H9 (cell line): ENCODE measurements at regions not wholly inside any gene's neighbourhood (a gene's known extent, or its start where the extent isn't known, plus 50 kb on each side); places are given as distances from the start of the nearest gene placed in this dataset.

ENCODE experiments used
- DNase-seq: peaks from one replicate; pipeline ENCODE4 v3.0.0-alpha.2; 2017
- H2AFZ ChIP-seq: one replicate; pipeline ENCODE4 v1.6.1; 2013; ENCODE audit warnings: mild to moderate bottlenecking, low read length, control low read depth, moderate library complexity
- H2AK5ac ChIP-seq: 2 replicates; pipeline ENCODE4 v1.6.1; 2013; ENCODE audit warnings: low read length, control low read depth, mixed read lengths; ENCODE audit not compliant: insufficient read length
- H2BK120ac ChIP-seq: one replicate; pipeline ENCODE4 v1.6.1; 2013; ENCODE audit warnings: low read depth, mild to moderate bottlenecking, low read length, control low read depth, inconsistent platforms; ENCODE audit not compliant: poor library complexity, severe bottlenecking
- H2BK12ac ChIP-seq: 2 replicates; pipeline ENCODE4 v1.6.1; 2013; ENCODE audit warnings: low read length, control low read depth, mixed read lengths, low read depth; ENCODE audit not compliant: insufficient read length
- H2BK15ac ChIP-seq: 2 replicates; pipeline ENCODE4 v1.6.1; 2013; ENCODE audit warnings: low read depth, low read length, control low read depth
- H2BK20ac ChIP-seq: one replicate; pipeline ENCODE4 v1.6.1; 2013; ENCODE audit warnings: low read depth, mild to moderate bottlenecking, low read length, control low read depth, inconsistent platforms; ENCODE audit not compliant: poor library complexity, severe bottlenecking
- H2BK5ac ChIP-seq: 2 replicates; pipeline ENCODE4 v1.6.1; 2013; ENCODE audit warnings: low read length, control low read depth, mixed read lengths; ENCODE audit not compliant: insufficient read length
- H3K14ac ChIP-seq: 2 replicates; pipeline ENCODE4 v1.6.1; 2013; ENCODE audit warnings: low read length, control low read depth; ENCODE audit not compliant: insufficient read depth
- H3K18ac ChIP-seq: 2 replicates; pipeline ENCODE4 v1.6.1; 2013; ENCODE audit warnings: low read depth, mild to moderate bottlenecking, mixed read lengths, low read length, control low read depth; ENCODE audit not compliant: insufficient read length
- H3K23ac ChIP-seq: 2 replicates; pipeline ENCODE4 v1.6.1; 2013; ENCODE audit warnings: low read length, control low read depth, mixed read lengths, low read depth; ENCODE audit not compliant: insufficient read length
- H3K23me2 ChIP-seq: 2 replicates; pipeline ENCODE4 v1.6.1; 2013; ENCODE audit warnings: low read depth, mild to moderate bottlenecking, mixed read lengths, low read length, control low read depth; ENCODE audit not compliant: insufficient read length, poor library complexity, severe bottlenecking
- H3K27ac ChIP-seq: 2 replicates; pipeline ENCODE4 v1.5.1; 2013; ENCODE audit warnings: low read length, control low read depth, mixed read lengths, low read depth; ENCODE audit not compliant: insufficient read length
- H3K27me3 ChIP-seq: 2 replicates; pipeline ENCODE4 v1.6.1; 2013; ENCODE audit warnings: low read length, control low read depth, inconsistent platforms; ENCODE audit not compliant: insufficient read depth
- H3K4ac ChIP-seq: 2 replicates; pipeline ENCODE4 v1.6.1; 2013; ENCODE audit warnings: low read depth, mild to moderate bottlenecking, control low read depth, inconsistent platforms, low read length, moderate library complexity
- H3K4me1 ChIP-seq: 2 replicates; pipeline ENCODE4 v1.6.1; 2013; ENCODE audit warnings: low read length, control low read depth, inconsistent platforms; ENCODE audit not compliant: insufficient read depth
- H3K4me2 ChIP-seq: 2 replicates; pipeline ENCODE4 v1.6.1; 2013; ENCODE audit warnings: low read length, control low read depth, mixed read lengths; ENCODE audit not compliant: insufficient read length, insufficient read depth
- H3K56ac ChIP-seq: 2 replicates; pipeline ENCODE4 v1.6.1; 2013; ENCODE audit warnings: low read depth, mild to moderate bottlenecking, mixed read lengths, low read length, control low read depth; ENCODE audit not compliant: insufficient read length
- H3K79me1 ChIP-seq: 2 replicates; pipeline ENCODE4 v1.6.1; 2013; ENCODE audit warnings: low read depth, mild to moderate bottlenecking, moderate library complexity, low read length, control low read depth, inconsistent platforms; ENCODE audit not compliant: insufficient read depth, poor library complexity, severe bottlenecking
- H3K79me2 ChIP-seq: 2 replicates; pipeline ENCODE4 v1.6.1; 2013; ENCODE audit warnings: low read length, control low read depth, inconsistent platforms; ENCODE audit not compliant: insufficient read depth
- H3K9ac ChIP-seq: 2 replicates; pipeline ENCODE4 v1.6.1; 2013; ENCODE audit warnings: low read length, control low read depth, mixed read lengths; ENCODE audit not compliant: insufficient read length; ENCODE audit errors: extremely low read depth
- H3K9me3 ChIP-seq: one replicate; pipeline ENCODE4 v1.6.1; 2013; ENCODE audit warnings: low read depth, low read length, inconsistent platforms; ENCODE audit not compliant: control insufficient read depth
- H3T11ph ChIP-seq: one replicate; pipeline ENCODE4 v1.6.1; 2013; ENCODE audit warnings: mild to moderate bottlenecking, low read length, control low read depth, inconsistent platforms
- H4K20me1 ChIP-seq: one replicate; pipeline ENCODE4 v1.6.1; 2013; ENCODE audit not compliant: control insufficient read depth, insufficient read length, insufficient read depth
- H4K5ac ChIP-seq: 2 replicates; pipeline ENCODE4 v1.6.1; 2013; ENCODE audit warnings: low read depth, mild to moderate bottlenecking, mixed read lengths, low read length, control low read depth; ENCODE audit not compliant: insufficient read length
- H4K8ac ChIP-seq: replicated peaks from 2 replicates; pipeline ENCODE4 v1.6.1; 2013; ENCODE audit warnings: low read length, control low read depth, mixed read lengths, low read depth; ENCODE audit not compliant: insufficient read length
- H4K91ac ChIP-seq: 2 replicates; pipeline ENCODE4 v1.6.1; 2013; ENCODE audit warnings: low read depth, mild to moderate bottlenecking, moderate library complexity, mixed read lengths, low read length, control low read depth; ENCODE audit not compliant: insufficient read length
- H3K27ac Mint-ChIP-seq, 3 experiments: 2 replicates in 2 of 3; 3 replicates in 1 of 3; pipeline ENCODE4 v1.8.0; 2020 to 2021; ENCODE audit warnings: mixed read lengths in 3 of 3, mild to moderate bottlenecking in 1 of 3, moderate library complexity in 1 of 3
- H3K27me3 Mint-ChIP-seq: 2 replicates; pipeline ENCODE4 v1.8.0; 2021; ENCODE audit warnings: low read depth, mild to moderate bottlenecking, moderate library complexity, mixed read lengths
- H3K36me3 Mint-ChIP-seq, 3 experiments: 2 replicates in 2 of 3; 3 replicates in 1 of 3; pipeline ENCODE4 v1.8.0; 2020 to 2021; ENCODE audit warnings: low read depth in 3 of 3, mixed read lengths in 3 of 3; ENCODE audit not compliant: insufficient read depth in 1 of 3
- H3K4me1 Mint-ChIP-seq, 2 experiments: 2 replicates each; pipeline ENCODE4 v1.8.0; 2020; ENCODE audit warnings: mixed read lengths in 2 of 2
- H3K4me3 Mint-ChIP-seq, 2 experiments: 2 replicates in 1 of 2; 3 replicates in 1 of 2; pipeline ENCODE4 v1.8.0; 2020 to 2021; ENCODE audit warnings: mild to moderate bottlenecking in 2 of 2, mixed read lengths in 2 of 2, moderate library complexity in 1 of 2
- H3K9me3 Mint-ChIP-seq, 2 experiments: 2 replicates in 1 of 2; 3 replicates in 1 of 2; pipeline ENCODE4 v1.8.0; 2020; ENCODE audit warnings: mild to moderate bottlenecking in 2 of 2, mixed read lengths in 2 of 2, moderate library complexity in 1 of 2
- WGBS: extraction: QIAGEN DNeasy Blood & Tissue Kit; methylation state at CpG from one replicate; pipeline ENCODE4 v1.1.7; 2013; ENCODE audit warnings: missing lambda C conversion rate, low lambda C conversion rate, mixed read lengths; ENCODE audit not compliant: insufficient read length; ENCODE audit errors: extremely low coverage; 5-methylcytosine and 5-hydroxymethylcytosine counted together
- TF ChIP-seq, protein P1 (sequence below): fragments of 200-600 bp; sonication (generic); conservative IDR thresholded peaks from 3 replicates; pipeline ENCODE4 v1.8.0; 2021; ENCODE audit warnings: antibody characterized with exemption, mild to moderate bottlenecking

GRCh38 chr12:62146318-62146717, 113.9 kb upstream of the USP15 start:
- no CpG with 5 or more reads among the region's 3 CpGs for WGBS

More at GRCh38 chr12:62146318-62146717, 113.9 kb upstream of the USP15 start:
- Mint-ChIP-seq H3K36me3 (peaks cover 0 to 2% (median 0%) of the 10 kb centered on the region in 3 experiments; a peak in 1 of 7 replicates), H3K27me3 (no peaks in the 10 kb centered on the region), H3K4me1 (0 out of 4 replicates have a peak, but pooled peaks cover 0 to 2% of the 10 kb centered on the region in 2 experiments), H3K9me3 (no peaks in the 10 kb centered on the region; a peak in 1 of 5 replicates), H3K4me3 (no peak overlapping the region), H3K27ac (no peak overlapping the region)
- no peak overlapping the region for H3K23ac ChIP-seq
- no peak overlapping the region for H2AK5ac ChIP-seq
- no peak overlapping the region for H4K8ac ChIP-seq
- H3K4ac ChIP-seq = no peak overlapping the region
- H2BK5ac ChIP-seq = no peak overlapping the region
- H2BK120ac ChIP-seq = no peak overlapping the region
- H2BK12ac ChIP-seq = no peak overlapping the region
- H3K4me1 ChIP-seq = no peaks in the 10 kb centered on the region
- no peak overlapping the region for H3K9ac ChIP-seq
- H3K79me2 ChIP-seq = no peaks in the 10 kb centered on the region
- no peak overlapping the region for H2BK20ac ChIP-seq
- H4K20me1 ChIP-seq = no peaks in the 10 kb centered on the region
- no peak for DNase-seq
- no peak overlapping the region for H3K18ac ChIP-seq
- no peaks in the 10 kb centered on the region for H3K79me1 ChIP-seq
- H3K23me2 ChIP-seq = no peaks in the 10 kb centered on the region
- no peaks in the 10 kb centered on the region for H3K9me3 ChIP-seq
- H3K14ac ChIP-seq = no peak overlapping the region
- no peak overlapping the region for H3K4me2 ChIP-seq
- TF ChIP-seq, protein P1, sequence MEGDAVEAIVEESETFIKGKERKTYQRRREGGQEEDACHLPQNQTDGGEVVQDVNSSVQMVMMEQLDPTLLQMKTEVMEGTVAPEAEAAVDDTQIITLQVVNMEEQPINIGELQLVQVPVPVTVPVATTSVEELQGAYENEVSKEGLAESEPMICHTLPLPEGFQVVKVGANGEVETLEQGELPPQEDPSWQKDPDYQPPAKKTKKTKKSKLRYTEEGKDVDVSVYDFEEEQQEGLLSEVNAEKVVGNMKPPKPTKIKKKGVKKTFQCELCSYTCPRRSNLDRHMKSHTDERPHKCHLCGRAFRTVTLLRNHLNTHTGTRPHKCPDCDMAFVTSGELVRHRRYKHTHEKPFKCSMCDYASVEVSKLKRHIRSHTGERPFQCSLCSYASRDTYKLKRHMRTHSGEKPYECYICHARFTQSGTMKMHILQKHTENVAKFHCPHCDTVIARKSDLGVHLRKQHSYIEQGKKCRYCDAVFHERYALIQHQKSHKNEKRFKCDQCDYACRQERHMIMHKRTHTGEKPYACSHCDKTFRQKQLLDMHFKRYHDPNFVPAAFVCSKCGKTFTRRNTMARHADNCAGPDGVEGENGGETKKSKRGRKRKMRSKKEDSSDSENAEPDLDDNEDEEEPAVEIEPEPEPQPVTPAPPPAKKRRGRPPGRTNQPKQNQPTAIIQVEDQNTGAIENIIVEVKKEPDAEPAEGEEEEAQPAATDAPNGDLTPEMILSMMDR = no peak
- no peak overlapping the region for H3K56ac ChIP-seq
- no peak overlapping the region for H3T11ph ChIP-seq
- no peaks in the 10 kb centered on the region for H3K27me3 ChIP-seq
- H3K27ac ChIP-seq = no peak overlapping the region
- no peak overlapping the region for H2BK15ac ChIP-seq
- no peak overlapping the region for H2AFZ ChIP-seq
- H4K5ac ChIP-seq = no peak overlapping the region
- no peak overlapping the region for H4K91ac ChIP-seq
